ENCODE measurements at regions not wholly inside any gene's neighbourhood (a gene's known extent, or its start where the extent isn't known, plus 50 kb on each side); places are given as distances from the start of the nearest gene placed in this dataset.

GRCh38 chr6:26301638-26302037 is 63.4 kb upstream of the BTN3A2 start:
- no peak for TF ChIP-seq GATA1 (IDR thresholded peaks at IDR 0.05; ENCODE audit: low read depth, low read length)
- TF ChIP-seq POLR2A (IDR thresholded peaks at IDR 0.05; ENCODE audit: low read length) = no peak
- no peak for DNase-seq

- TF ChIP-seq POLR2A (IDR thresholded peaks at IDR 0.05; ENCODE audit: low read length) (no peak), GATA1 (IDR thresholded peaks at IDR 0.05; ENCODE audit: low read depth, low read length) (no peak)
- DNase-seq = no peak
These were observed 61.9 kb upstream of the BTN3A2 start for GRCh38 chr6:26302941-26303559.

- no peak for DNase-seq
- TF ChIP-seq GATA1 (IDR thresholded peaks at IDR 0.05; ENCODE audit: low read depth, low read length) = no peak
These were observed 60.7 kb upstream of the BTN3A2 start for GRCh38 chr6:26304213-26304796.

GRCh38 chr6:26304797-26305640 is 60.0 kb upstream of the BTN3A2 start:
- TF ChIP-seq POLR2A (IDR thresholded peaks at IDR 0.05; ENCODE audit: low read length) (no peak), GATA1 (IDR thresholded peaks at IDR 0.05; ENCODE audit: low read depth, low read length) (no peak)
- DNase-seq = peak; percentile 85 to 90

- TF ChIP-seq POLR2A (IDR thresholded peaks at IDR 0.05; ENCODE audit: low read length) (no peak), GATA1 (IDR thresholded peaks at IDR 0.05; ENCODE audit: low read depth, low read length) (no peak)
- no peak for DNase-seq
These were observed 59.4 kb upstream of the BTN3A2 start for GRCh38 chr6:26305641-26305969.

DNA sequence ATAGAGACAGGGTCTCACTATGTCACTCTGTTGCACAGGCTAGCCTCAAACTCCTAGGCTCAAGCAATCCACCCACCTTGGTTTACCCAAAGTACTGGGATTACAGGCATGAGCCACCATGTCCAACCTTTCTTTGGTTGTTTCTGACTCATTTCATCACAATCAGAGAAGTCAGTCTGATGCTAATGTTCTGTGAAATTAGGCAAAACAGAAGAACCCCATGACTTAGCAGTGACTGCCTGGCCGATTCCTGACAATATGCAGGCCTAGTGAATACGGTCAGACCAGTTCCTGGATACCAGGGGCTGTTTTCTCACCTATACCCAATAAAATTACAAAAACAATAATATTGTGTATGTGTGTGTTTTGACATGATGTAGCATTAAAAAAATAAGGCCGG is 58.8 kb upstream of the BTN3A2 start:
- DNase-seq = no peak
- TF ChIP-seq POLR2A (IDR thresholded peaks at IDR 0.05; ENCODE audit: low read length) (no peak), GATA1 (IDR thresholded peaks at IDR 0.05; ENCODE audit: low read depth, low read length) (no peak)

DNA sequence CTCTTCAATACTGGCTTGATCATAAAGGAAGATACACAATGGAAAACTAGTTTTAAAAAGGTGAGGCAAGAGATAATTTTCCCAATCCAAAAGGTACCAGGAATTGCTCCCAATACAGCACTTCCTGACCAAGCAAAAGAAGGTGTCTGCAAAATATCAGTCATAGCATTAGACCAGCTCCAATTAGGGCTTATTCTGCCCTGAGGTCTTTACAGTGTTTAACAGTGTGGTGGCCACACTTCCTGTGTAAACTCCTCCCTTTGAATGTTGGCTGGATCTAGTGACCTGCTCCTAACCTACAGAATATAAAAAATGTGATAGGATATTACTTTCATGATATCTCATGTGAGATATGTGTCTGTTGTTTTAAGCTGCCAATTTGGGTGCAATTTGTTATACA is 57.1 kb upstream of the BTN3A2 start:
- DNase-seq = no peak

GRCh38 chr6:26309731-26310142 is 55.3 kb upstream of the BTN3A2 start:
- TF ChIP-seq POLR2A (IDR thresholded peaks at IDR 0.05; ENCODE audit: low read length) = peak; percentile 33
- no peak for TF ChIP-seq GATA1 (IDR thresholded peaks at IDR 0.05; ENCODE audit: low read depth, low read length)

More for the DNA sequence above, 57.1 kb upstream of the BTN3A2 start:
- TF ChIP-seq POLR2A (IDR thresholded peaks at IDR 0.05; ENCODE audit: low read length) (no peak), GATA1 (IDR thresholded peaks at IDR 0.05; ENCODE audit: low read depth, low read length) (no peak)

GRCh38 chr6:26311012-26311384 is 54.0 kb upstream of the BTN3A2 start:
- DNase-seq = peak; percentile 77 to 85
- TF ChIP-seq POLR2A (IDR thresholded peaks at IDR 0.05; ENCODE audit: low read length) = no peak
- TF ChIP-seq GATA1 (IDR thresholded peaks at IDR 0.05; ENCODE audit: low read depth, low read length) = no peak

More at GRCh38 chr6:26309731-26310142, 55.3 kb upstream of the BTN3A2 start:
- DNase-seq = no peak

DNA sequence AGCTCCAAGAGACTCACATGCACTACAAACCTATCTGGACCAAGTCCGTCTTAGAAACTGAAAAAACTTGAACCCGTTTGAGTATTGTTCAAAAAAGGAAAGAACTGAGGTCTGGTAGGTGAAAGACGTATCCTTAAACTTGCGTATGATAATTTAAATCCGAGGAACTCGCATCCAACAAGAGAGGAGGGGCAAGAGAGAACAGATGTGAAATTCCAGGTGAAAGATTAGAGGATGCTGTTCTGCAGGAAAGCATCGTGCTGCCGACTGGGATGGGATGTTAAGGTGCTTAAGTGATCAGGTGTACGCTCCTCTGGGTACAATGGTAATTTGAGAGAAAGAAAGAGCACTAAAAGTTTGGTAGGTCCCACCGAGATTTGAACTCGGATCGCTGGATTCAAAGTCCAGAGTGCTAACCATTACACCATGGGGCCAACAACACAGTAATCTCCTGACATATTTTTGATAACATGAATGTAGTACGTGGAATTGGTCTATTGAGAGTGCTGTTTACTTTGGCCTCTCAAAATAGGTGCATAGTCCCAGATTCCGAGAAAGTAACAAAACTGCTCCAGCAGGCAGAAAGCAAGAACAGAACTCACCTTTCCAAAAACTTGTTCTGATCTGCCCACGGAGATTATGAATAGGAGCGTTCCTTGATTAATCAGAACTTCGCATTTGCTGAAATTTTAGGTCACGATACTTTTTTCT is 53.5 kb upstream of the BTN3A2 start:
- peak; percentile 83 to 90 for DNase-seq
- TF ChIP-seq POLR2A (IDR thresholded peaks at IDR 0.05; ENCODE audit: low read length) = no peak
- no peak for TF ChIP-seq GATA1 (IDR thresholded peaks at IDR 0.05; ENCODE audit: low read depth, low read length)

GRCh38 chr6:26312096-26312463 is 52.9 kb upstream of the BTN3A2 start:
- peak in 1 of 2 experiments; percentile 77 for DNase-seq
- TF ChIP-seq POLR2A (IDR thresholded peaks at IDR 0.05; ENCODE audit: low read length) = no peak
- no peak for TF ChIP-seq GATA1 (IDR thresholded peaks at IDR 0.05; ENCODE audit: low read depth, low read length)

DNA sequence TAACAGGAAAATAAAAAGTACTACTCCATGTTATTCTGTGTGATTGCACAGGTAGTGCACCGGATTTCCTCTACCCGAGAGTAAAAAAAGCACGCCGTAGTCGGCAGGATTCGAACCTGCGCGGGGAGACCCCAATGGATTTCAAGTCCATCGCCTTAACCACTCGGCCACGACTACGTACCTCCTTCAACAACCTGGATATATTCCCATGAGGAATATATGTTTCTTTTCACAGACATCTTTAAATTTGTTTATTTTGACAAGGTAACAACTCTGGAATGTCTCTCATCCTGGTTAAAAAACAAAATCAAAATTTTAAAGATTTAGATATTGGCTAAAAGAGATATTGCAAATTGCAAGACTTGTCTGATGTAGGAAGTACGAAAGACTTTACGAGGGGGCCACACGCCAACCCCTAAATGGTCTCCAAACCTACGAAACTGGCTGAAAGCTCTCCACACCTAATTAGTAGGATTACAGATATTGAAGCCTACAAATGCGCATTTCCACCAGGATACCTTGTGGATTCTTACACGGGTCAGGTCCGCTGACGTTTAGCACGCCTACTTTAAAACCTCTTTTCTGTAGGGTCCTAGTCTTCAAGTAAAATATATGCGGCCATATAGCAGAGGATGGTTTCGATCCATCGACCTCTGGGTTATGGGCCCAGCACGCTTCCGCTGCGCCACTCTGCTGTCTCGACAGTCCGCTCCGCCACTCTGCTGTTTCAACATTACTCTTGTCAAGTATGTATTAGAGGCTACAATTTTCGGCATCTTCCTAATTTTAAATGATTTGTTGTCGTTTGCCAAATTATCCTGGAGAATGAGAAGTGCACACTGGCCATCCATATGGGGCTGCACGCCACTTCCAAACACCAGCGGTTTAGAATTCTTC is 52.2 kb upstream of the BTN3A2 start:
- no peak for TF ChIP-seq GATA1 (IDR thresholded peaks at IDR 0.05; ENCODE audit: low read depth, low read length)
- no peak for TF ChIP-seq POLR2A (IDR thresholded peaks at IDR 0.05; ENCODE audit: low read length)
- peak; percentile 88 to 93 for DNase-seq
